CD4-positive, alpha-beta T cell treated with Interleukin-17A for 1 hour (primary cell): ENCODE measurements at regions not wholly inside any gene's neighbourhood (a gene's known extent, or its start where the extent isn't known, plus 50 kb on each side); places are given as distances from the start of the nearest gene placed in this dataset.

Experiments
- DNase-seq: peaks from one replicate; pipeline ENCODE4 v3.0.0-alpha.2; 2020

- no peak for DNase-seq
Measured at GRCh38 chr9:130782886-130783530, 52.0 kb upstream of the ABL1 start.

GRCh38 chr9:130785053-130785452 lies 50.0 kb upstream of the ABL1 start:
- no peak for DNase-seq
